ENCODE measurements at regions not wholly inside any gene's neighbourhood (a gene's known extent, or its start where the extent isn't known, plus 50 kb on each side); places are given as distances from the start of the nearest gene placed in this dataset.

DNA sequence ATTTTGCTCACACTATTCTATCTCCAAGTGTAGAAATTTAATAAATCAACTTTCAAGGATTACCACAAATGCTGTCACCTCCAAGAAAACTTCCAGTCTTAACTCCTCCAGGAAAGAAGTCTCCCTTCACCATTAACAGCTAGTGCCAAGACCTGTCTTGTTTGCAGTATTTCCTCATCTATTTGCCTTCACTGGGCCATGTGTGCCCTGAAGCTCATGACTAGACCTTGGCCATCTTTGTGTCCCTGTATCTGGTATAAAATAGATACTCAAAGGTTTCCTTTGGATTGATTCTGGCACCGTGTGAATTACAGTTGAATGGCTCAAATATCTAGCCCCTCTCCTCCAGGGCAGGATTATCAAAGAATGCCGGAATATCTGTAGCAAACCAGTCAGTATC, 346.7 kb upstream of the KLF4 start:
- Histone ChIP-seq H3K79me1 (ENCODE audit: low read depth in 1 of 2, low read length in 2 of 2) (no peaks in the 10 kb centered on the region), H2AK5ac (ENCODE audit: low read depth, low read length) (no peak overlapping the region), H3K14ac (replicated peaks; ENCODE audit: low read depth, low read length) (no peak overlapping the region), H3K27ac (ENCODE audit: insufficient read depth, low read length) (no peak overlapping the region), H4K91ac (ENCODE audit: insufficient read depth, low read depth, low read length) (no peak overlapping the region), H4K5ac (ENCODE audit: low read depth, low read length) (no peak overlapping the region), H4K20me1 (ENCODE audit: insufficient read depth, low read length) (no peaks in the 10 kb centered on the region), H2BK15ac (ENCODE audit: low read depth, low read length) (no peak overlapping the region), H2BK20ac (ENCODE audit: low read depth, low read length) (no peak overlapping the region), H4K8ac (ENCODE audit: low read depth in 2 of 2, low read length in 2 of 2) (no peak overlapping the region), H3K4ac (ENCODE audit: low read depth, low read length) (no peak overlapping the region), H3K4me1 (ENCODE audit: control insufficient read depth, insufficient read depth, low read length) (no peaks in the 10 kb centered on the region; the same call in 1 of the 2 replicates), H2AFZ (replicated peaks; ENCODE audit: low read length, poor library complexity) (no peak overlapping the region), H2BK5ac (ENCODE audit: low read depth, low read length, poor library complexity, severe bottlenecking) (no peak overlapping the region), H3K4me3 (ENCODE audit: insufficient read depth, low read depth, low read length) (no peak overlapping the region), H3K23ac (ENCODE audit: low read depth, low read length) (no peak overlapping the region), H3K9me1 (ENCODE audit: insufficient read depth, low read length) (no peaks in the 10 kb centered on the region), H3K9ac (ENCODE audit: low read depth, low read length) (no peak overlapping the region), H2BK120ac (ENCODE audit: low read depth, low read length) (no peak overlapping the region), H2AK9ac (replicated peaks; ENCODE audit: low read depth, low read length, poor library complexity) (no peak overlapping the region), H3K56ac (ENCODE audit: extremely low read depth, insufficient read depth, low read length) (no peak overlapping the region), H3K18ac (ENCODE audit: low read depth, low read length) (no peak overlapping the region), H3K27me3 (ENCODE audit: control insufficient read depth, insufficient read depth, low read length) (no peaks in the 10 kb centered on the region; the same call in 1 of the 2 replicates), H3K9me3 (ENCODE audit: control insufficient read depth, insufficient read depth, low read length) (no peaks in the 10 kb centered on the region), H3K36me3 (ENCODE audit: control insufficient read depth, insufficient read depth, low read length) (no peaks in the 10 kb centered on the region), H3K4me2 (ENCODE audit: low read depth, low read length) (no peak overlapping the region)
- ChIA-PET POLR2A (ENCODE audit: unreplicated experiment) (no interaction called here), CTCF (no interaction called here)
- intact Hi-C loops (cut with micrococcal nuclease): no loop called here
- no CpG with 5 or more reads among the region's 2 CpGs for WGBS, 2 experiments (ENCODE audit: extremely low coverage in 2 of 2, insufficient read length in 1 of 2)
- dilution Hi-C loops (cut with HindIII; ENCODE audit: low sequenced_read_pairs, unreplicated experiment): no loop called here
- in situ Hi-C loops (cut with MboI; ENCODE audit: low sequenced_read_pairs): no loop called here
- DNase-seq: no peak
- ATAC-seq (ENCODE audit: low read depth): no peak
- BruUV-seq (replicated peaks): no TSS peak
- no peak for TF ChIP-seq BHLHE40 (IDR thresholded peaks at IDR 0.05; ENCODE audit: low read depth, low read length)
- no peak for TF ChIP-seq NFE2L2 (IDR thresholded peaks at IDR 0.05; ENCODE audit: low read depth, low read length)
- no peak for TF ChIP-seq MAFK (IDR thresholded peaks at IDR 0.05; ENCODE audit: low read depth, low read length)
- TF ChIP-seq RFX5 (IDR thresholded peaks at IDR 0.05; ENCODE audit: low read depth, low read length): no peak
- TF ChIP-seq, protein P1, sequence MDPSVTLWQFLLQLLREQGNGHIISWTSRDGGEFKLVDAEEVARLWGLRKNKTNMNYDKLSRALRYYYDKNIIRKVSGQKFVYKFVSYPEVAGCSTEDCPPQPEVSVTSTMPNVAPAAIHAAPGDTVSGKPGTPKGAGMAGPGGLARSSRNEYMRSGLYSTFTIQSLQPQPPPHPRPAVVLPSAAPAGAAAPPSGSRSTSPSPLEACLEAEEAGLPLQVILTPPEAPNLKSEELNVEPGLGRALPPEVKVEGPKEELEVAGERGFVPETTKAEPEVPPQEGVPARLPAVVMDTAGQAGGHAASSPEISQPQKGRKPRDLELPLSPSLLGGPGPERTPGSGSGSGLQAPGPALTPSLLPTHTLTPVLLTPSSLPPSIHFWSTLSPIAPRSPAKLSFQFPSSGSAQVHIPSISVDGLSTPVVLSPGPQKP (IDR thresholded peaks at IDR 0.05; ENCODE audit: borderline replicate concordance, low read depth, low read length): no peak
